ENCODE measurements at regions not wholly inside any gene's neighbourhood (a gene's known extent, or its start where the extent isn't known, plus 50 kb on each side); places are given as distances from the start of the nearest gene placed in this dataset.

DNA sequence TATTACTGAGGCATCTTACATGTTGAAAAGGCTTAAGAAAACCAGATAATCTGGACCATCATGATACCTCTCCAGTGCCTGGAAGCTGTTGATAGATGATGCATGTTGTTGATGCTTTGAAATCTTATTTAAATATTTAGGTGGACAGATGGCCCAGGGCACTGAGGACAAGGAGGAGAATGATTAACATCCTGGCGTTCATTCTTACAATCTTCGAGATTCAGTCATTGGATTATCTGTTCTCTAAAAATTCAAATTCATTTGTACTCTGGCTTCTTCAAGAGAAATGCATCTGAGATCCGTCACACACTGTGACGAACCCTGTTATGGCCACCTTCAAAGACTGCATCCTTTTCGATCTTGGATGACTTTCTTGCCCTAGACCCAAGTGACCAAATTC lies 121.3 kb upstream of the IGF1 start:
- TF ChIP-seq, protein P1, sequence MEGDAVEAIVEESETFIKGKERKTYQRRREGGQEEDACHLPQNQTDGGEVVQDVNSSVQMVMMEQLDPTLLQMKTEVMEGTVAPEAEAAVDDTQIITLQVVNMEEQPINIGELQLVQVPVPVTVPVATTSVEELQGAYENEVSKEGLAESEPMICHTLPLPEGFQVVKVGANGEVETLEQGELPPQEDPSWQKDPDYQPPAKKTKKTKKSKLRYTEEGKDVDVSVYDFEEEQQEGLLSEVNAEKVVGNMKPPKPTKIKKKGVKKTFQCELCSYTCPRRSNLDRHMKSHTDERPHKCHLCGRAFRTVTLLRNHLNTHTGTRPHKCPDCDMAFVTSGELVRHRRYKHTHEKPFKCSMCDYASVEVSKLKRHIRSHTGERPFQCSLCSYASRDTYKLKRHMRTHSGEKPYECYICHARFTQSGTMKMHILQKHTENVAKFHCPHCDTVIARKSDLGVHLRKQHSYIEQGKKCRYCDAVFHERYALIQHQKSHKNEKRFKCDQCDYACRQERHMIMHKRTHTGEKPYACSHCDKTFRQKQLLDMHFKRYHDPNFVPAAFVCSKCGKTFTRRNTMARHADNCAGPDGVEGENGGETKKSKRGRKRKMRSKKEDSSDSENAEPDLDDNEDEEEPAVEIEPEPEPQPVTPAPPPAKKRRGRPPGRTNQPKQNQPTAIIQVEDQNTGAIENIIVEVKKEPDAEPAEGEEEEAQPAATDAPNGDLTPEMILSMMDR (IDR thresholded peaks at IDR 0.05) = no peak
- no peak for TF ChIP-seq POLR2A (IDR thresholded peaks at IDR 0.05; ENCODE audit: low read depth)
